ENCODE measurements at regions not wholly inside any gene's neighbourhood (a gene's known extent, or its start where the extent isn't known, plus 50 kb on each side); places are given as distances from the start of the nearest gene placed in this dataset.

GRCh38 chr20:6384380-6384779 is 261.6 kb upstream of the FERMT1 start:
- Histone ChIP-seq H3K27me3 (ENCODE audit: control insufficient read depth, extremely low read depth, insufficient read depth, low read length) (no peaks in the 10 kb centered on the region), H3K9me3 (ENCODE audit: control insufficient read depth, low read depth, low read length) (no peaks in the 10 kb centered on the region), H3K9me1 (ENCODE audit: control insufficient read depth, extremely low read depth, insufficient read depth, low read length) (no peaks in the 10 kb centered on the region), H3K9ac (ENCODE audit: control insufficient read depth, extremely low read depth, insufficient read depth, low read length) (no peak overlapping the region), H3K4me3 (ENCODE audit: control insufficient read depth in 2 of 3, extremely low read depth in 1 of 3, insufficient read depth in 2 of 3, low read depth in 1 of 3, low read length in 3 of 3) (no peak overlapping the region), H3K79me2 (ENCODE audit: control insufficient read depth, insufficient read depth, low read length) (no peaks in the 10 kb centered on the region), H2AFZ (ENCODE audit: control insufficient read depth, low read length) (no peak overlapping the region), H3K4me1 (ENCODE audit: control insufficient read depth, extremely low read depth, insufficient read depth, low read length) (no peaks in the 10 kb centered on the region), H3K36me3 (ENCODE audit: control insufficient read depth in 2 of 2, extremely low read depth in 1 of 2, insufficient read depth in 2 of 2, low read length in 2 of 2) (no peaks in the 10 kb centered on the region), H3K27ac (ENCODE audit: control insufficient read depth, insufficient read depth, low read length) (no peak overlapping the region), H4K20me1 (ENCODE audit: control insufficient read depth, extremely low read depth, insufficient read depth, low read length) (no peaks in the 10 kb centered on the region), H3K4me2 (ENCODE audit: control insufficient read depth, extremely low read depth, insufficient read depth, low read depth, low read length) (no peak overlapping the region)
- no peak for DNase-seq (ENCODE audit: low read depth, low spot score)
- TF ChIP-seq, protein P1, sequence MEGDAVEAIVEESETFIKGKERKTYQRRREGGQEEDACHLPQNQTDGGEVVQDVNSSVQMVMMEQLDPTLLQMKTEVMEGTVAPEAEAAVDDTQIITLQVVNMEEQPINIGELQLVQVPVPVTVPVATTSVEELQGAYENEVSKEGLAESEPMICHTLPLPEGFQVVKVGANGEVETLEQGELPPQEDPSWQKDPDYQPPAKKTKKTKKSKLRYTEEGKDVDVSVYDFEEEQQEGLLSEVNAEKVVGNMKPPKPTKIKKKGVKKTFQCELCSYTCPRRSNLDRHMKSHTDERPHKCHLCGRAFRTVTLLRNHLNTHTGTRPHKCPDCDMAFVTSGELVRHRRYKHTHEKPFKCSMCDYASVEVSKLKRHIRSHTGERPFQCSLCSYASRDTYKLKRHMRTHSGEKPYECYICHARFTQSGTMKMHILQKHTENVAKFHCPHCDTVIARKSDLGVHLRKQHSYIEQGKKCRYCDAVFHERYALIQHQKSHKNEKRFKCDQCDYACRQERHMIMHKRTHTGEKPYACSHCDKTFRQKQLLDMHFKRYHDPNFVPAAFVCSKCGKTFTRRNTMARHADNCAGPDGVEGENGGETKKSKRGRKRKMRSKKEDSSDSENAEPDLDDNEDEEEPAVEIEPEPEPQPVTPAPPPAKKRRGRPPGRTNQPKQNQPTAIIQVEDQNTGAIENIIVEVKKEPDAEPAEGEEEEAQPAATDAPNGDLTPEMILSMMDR (optimal IDR thresholded peaks at IDR 0.05 in 1 of 3, IDR thresholded peaks at IDR 0.05 in 1 of 3, conservative IDR thresholded peaks at IDR 0.05 in 1 of 3; ENCODE audit: extremely low read depth in 1 of 3, insufficient read depth in 2 of 3, low read length in 3 of 3): no peak
- no peak for TF ChIP-seq EZH2 (IDR thresholded peaks at IDR 0.05; ENCODE audit: low read length)
- FAIRE-seq: no peak
- dilution Hi-C loops (cut with MboI; ENCODE audit: extremely low pct_ligation_motif_present, low sequenced_read_pairs): no loop called here

GRCh38 chr20:6381887-6382286 is 259.1 kb upstream of the FERMT1 start:
- no peak overlapping the region for H3K4me3 ChIP-seq (ENCODE audit: control insufficient read depth in 2 of 3, extremely low read depth in 1 of 3, insufficient read depth in 2 of 3, low read depth in 1 of 3, low read length in 3 of 3)
- H3K4me1 ChIP-seq (ENCODE audit: control insufficient read depth, extremely low read depth, insufficient read depth, low read length): no peaks in the 10 kb centered on the region
- no peaks in the 10 kb centered on the region for H3K9me1 ChIP-seq (ENCODE audit: control insufficient read depth, extremely low read depth, insufficient read depth, low read length)
- H3K79me2 ChIP-seq (ENCODE audit: control insufficient read depth, insufficient read depth, low read length): no peaks in the 10 kb centered on the region
- H3K27ac ChIP-seq (ENCODE audit: control insufficient read depth, insufficient read depth, low read length): no peak overlapping the region
- no peak for FAIRE-seq
- no peaks in the 10 kb centered on the region for H3K36me3 ChIP-seq (ENCODE audit: control insufficient read depth in 2 of 2, extremely low read depth in 1 of 2, insufficient read depth in 2 of 2, low read length in 2 of 2)
- no peaks in the 10 kb centered on the region for H3K27me3 ChIP-seq (ENCODE audit: control insufficient read depth, extremely low read depth, insufficient read depth, low read length)
- dilution Hi-C loops (cut with MboI; ENCODE audit: extremely low pct_ligation_motif_present, low sequenced_read_pairs): no loop called here
- DNase-seq (ENCODE audit: low read depth, low spot score): no peak
- H3K9ac ChIP-seq (ENCODE audit: control insufficient read depth, extremely low read depth, insufficient read depth, low read length): no peak overlapping the region
- H3K9me3 ChIP-seq (ENCODE audit: control insufficient read depth, low read depth, low read length): no peaks in the 10 kb centered on the region
- no peaks in the 10 kb centered on the region for H4K20me1 ChIP-seq (ENCODE audit: control insufficient read depth, extremely low read depth, insufficient read depth, low read length)
- TF ChIP-seq, protein P1 (optimal IDR thresholded peaks at IDR 0.05 in 1 of 3, IDR thresholded peaks at IDR 0.05 in 1 of 3, conservative IDR thresholded peaks at IDR 0.05 in 1 of 3; ENCODE audit: extremely low read depth in 1 of 3, insufficient read depth in 2 of 3, low read length in 3 of 3): peak; percentile 32 to 63 (median 56)
- no peak for TF ChIP-seq EZH2 (IDR thresholded peaks at IDR 0.05; ENCODE audit: low read length)
- H3K4me2 ChIP-seq (ENCODE audit: control insufficient read depth, extremely low read depth, insufficient read depth, low read depth, low read length): no peak overlapping the region
- no peak overlapping the region for H2AFZ ChIP-seq (ENCODE audit: control insufficient read depth, low read length)

Data from keratinocyte (primary cell).